KOPT-K1 (cell line): ENCODE measurements at regions not wholly inside any gene's neighbourhood (a gene's known extent, or its start where the extent isn't known, plus 50 kb on each side); places are given as distances from the start of the nearest gene placed in this dataset.
"Not testable (repeated sequence)": the region's sequence is repeated elsewhere in the genome, so short reads cannot be mapped to it uniquely, and the experiment has no call there.

Experiments used
- H3K27ac ChIP-seq: fragments of 200-600 bp; sonication (generic); 2 replicates; pipeline ENCODE4 v1.5.1; 2016; ENCODE audit warnings: antibody characterized with exemption, mild to moderate bottlenecking, low read depth, low read length; ENCODE audit not compliant: poor library complexity, severe bottlenecking
- H3K36me3 ChIP-seq: fragments of 200-600 bp; sonication (generic); 2 replicates; pipeline ENCODE4 v1.5.1; 2017; ENCODE audit warnings: antibody characterized with exemption, mild to moderate bottlenecking, low read length, moderate library complexity; ENCODE audit not compliant: insufficient read depth
- H3K9me3 ChIP-seq: fragments of 200-600 bp; sonication (generic); 2 replicates; pipeline ENCODE4 v1.5.1; 2017; ENCODE audit warnings: antibody characterized with exemption, low read length, mild to moderate bottlenecking; ENCODE audit not compliant: insufficient read depth, poor library complexity, severe bottlenecking

DNA sequence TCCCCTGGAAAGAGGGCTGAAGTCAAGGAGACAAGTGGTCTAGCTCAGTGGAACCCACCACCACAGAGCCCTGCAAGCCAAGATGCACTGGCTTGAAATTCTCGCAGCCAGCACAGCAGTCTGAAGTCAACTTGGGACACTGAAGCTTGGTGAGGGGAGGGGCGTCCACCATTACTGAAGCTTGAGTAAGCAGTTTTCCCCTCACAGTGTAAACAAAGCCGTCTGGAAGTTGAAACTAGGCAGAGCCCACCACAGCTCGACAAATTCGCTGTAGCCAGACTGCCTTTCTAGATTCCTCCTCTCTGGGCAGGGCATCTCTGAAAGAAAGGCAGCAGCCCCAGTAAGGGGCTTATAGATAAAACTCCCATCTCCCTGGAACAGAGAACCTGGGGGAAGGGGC lies 87.3 kb upstream of the KITLG start:
- not testable (repeated sequence) for H3K36me3 ChIP-seq, H3K27ac ChIP-seq, H3K9me3 ChIP-seq

GRCh38 chr12:88665071-88665470 lies 84.8 kb upstream of the KITLG start:
- H3K36me3 ChIP-seq, result no peaks in the 10 kb centered on the region
- no peak overlapping the region for H3K27ac ChIP-seq

GRCh38 chr12:88662961-88663360 lies 82.7 kb upstream of the KITLG start:
- H3K36me3 ChIP-seq, result no peaks in the 10 kb centered on the region
- H3K27ac ChIP-seq, result no peak overlapping the region
- H3K9me3 ChIP-seq, result no peaks in the 10 kb centered on the region

More at GRCh38 chr12:88665071-88665470, 84.8 kb upstream of the KITLG start:
- H3K9me3 ChIP-seq, result no peaks in the 10 kb centered on the region

DNA sequence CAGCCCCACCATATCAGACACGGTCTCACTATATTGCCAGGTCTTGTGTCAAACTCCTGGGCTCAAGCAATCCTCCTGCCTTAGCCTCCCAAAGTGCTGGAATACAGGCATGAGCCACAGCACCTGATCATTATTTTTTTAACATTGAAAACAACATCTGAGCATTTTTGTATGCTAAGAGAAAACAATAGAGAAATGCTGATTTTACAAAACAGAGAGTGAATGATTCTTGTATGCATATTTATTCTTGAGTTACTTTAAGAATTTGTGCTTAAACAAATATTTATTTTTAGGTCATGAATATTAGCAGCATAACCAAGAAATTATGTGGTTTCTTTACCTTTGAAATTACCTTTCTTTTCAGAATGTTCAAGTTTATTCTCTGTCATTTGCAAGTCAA lies 81.8 kb upstream of the KITLG start:
- H3K27ac ChIP-seq, result no peak overlapping the region
- no peaks in the 10 kb centered on the region for H3K36me3 ChIP-seq
- no peaks in the 10 kb centered on the region for H3K9me3 ChIP-seq

GRCh38 chr12:88658009-88658408 lies 77.7 kb upstream of the KITLG start:
- H3K27ac ChIP-seq, result no peak overlapping the region
- H3K36me3 ChIP-seq, result no peaks in the 10 kb centered on the region
- no peaks in the 10 kb centered on the region for H3K9me3 ChIP-seq

GRCh38 chr12:88650715-88651114 lies 70.4 kb upstream of the KITLG start:
- H3K27ac ChIP-seq, result no peak overlapping the region
- no peaks in the 10 kb centered on the region for H3K36me3 ChIP-seq
- no peaks in the 10 kb centered on the region for H3K9me3 ChIP-seq

DNA sequence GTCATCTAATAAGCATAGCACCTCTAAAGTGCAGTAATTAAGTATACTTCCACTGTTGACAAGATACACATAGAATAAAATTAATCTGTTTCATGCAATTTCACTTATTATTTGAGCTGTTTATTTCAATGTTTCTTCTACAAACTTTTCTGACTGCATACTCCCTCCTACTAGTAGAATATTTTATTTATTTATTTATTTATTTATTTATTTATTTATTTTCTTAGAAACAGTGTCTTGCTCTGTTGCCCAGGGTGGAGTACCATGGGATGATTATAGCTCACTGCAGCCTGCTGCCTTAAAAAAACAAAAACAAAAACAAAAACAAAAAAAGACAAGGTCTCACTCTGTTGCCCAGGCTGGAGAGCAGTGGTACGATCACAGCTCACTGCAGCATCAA lies 68.4 kb upstream of the KITLG start:
- H3K36me3 ChIP-seq, result no peaks in the 10 kb centered on the region
- no peak overlapping the region for H3K27ac ChIP-seq

DNA sequence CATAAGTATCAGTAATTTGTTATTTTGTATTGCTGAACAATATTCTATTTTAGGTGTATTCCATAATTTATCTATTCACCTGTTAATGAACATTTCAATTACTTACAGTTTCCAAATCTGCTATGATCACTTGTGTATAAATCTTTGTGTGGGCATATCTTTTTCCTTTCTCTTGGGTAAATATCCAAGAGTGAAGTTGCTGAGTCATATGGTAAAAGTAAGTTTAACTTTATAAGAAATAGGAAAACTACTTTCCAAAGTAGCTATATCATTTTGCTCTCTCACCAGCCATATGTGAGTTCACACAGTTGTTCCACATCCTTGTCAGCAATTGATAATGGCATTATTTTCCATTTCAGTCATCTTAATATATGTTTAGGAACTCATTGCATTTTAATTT lies 66.6 kb upstream of the KITLG start:
- H3K36me3 ChIP-seq, result no peaks in the 10 kb centered on the region
- H3K27ac ChIP-seq, result no peak overlapping the region
- H3K9me3 ChIP-seq, result no peaks in the 10 kb centered on the region

More for the DNA sequence above, 68.4 kb upstream of the KITLG start:
- H3K9me3 ChIP-seq, result no peaks in the 10 kb centered on the region

- H3K36me3 ChIP-seq, result no peaks in the 10 kb centered on the region
- no peak overlapping the region for H3K27ac ChIP-seq
- H3K9me3 ChIP-seq, result no peaks in the 10 kb centered on the region
Measured at GRCh38 chr12:88645816-88646215, 65.5 kb upstream of the KITLG start.

- Histone ChIP-seq H3K36me3 (no peaks in the 10 kb centered on the region), H3K9me3 (no peaks in the 10 kb centered on the region)
Measured at GRCh38 chr12:88644946-88645702, 64.9 kb upstream of the KITLG start.

GRCh38 chr12:88643685-88644084 lies 63.4 kb upstream of the KITLG start:
- no peaks in the 10 kb centered on the region for H3K9me3 ChIP-seq
- no peaks in the 10 kb centered on the region for H3K36me3 ChIP-seq
- H3K27ac ChIP-seq, result no peak overlapping the region

More at GRCh38 chr12:88644946-88645702, 64.9 kb upstream of the KITLG start:
- H3K27ac ChIP-seq, result no peak overlapping the region

DNA sequence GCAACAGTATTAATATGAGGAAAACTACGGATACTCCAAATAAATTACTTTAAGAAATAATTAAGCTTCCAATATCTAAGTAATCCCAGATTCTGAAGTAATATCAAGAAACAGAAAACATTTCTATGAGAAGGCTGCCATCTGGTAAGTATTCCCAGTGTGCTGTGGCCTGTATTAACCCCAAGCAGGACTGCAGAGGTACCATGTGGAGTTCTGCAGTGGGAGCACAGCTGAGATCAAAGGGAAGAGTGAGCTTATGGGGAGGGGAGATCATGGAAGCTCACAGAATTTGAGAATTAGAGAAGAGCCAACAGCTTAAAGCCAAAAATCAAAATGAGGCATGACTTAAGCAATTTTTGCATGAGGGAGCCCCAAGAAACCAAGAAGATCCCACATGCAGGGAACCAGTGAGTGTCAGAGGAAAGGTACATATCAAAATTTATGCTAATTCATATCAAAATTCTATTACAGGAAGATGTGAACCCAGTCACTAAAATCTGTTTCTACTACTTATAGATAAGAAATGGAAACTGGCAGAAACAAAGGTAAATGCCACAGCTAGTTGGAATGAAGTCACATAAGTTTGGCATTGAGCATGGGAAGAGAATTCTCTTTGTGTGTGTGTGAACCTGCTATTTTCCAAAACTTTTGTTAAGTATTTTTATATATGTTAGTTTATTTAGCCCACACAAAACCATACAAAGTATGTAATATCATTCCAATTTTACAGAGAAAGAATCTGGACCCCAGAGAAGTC lies 62.6 kb upstream of the KITLG start:
- Histone ChIP-seq H3K9me3 (no peaks in the 10 kb centered on the region), H3K27ac (no peak overlapping the region), H3K36me3 (no peaks in the 10 kb centered on the region)

DNA sequence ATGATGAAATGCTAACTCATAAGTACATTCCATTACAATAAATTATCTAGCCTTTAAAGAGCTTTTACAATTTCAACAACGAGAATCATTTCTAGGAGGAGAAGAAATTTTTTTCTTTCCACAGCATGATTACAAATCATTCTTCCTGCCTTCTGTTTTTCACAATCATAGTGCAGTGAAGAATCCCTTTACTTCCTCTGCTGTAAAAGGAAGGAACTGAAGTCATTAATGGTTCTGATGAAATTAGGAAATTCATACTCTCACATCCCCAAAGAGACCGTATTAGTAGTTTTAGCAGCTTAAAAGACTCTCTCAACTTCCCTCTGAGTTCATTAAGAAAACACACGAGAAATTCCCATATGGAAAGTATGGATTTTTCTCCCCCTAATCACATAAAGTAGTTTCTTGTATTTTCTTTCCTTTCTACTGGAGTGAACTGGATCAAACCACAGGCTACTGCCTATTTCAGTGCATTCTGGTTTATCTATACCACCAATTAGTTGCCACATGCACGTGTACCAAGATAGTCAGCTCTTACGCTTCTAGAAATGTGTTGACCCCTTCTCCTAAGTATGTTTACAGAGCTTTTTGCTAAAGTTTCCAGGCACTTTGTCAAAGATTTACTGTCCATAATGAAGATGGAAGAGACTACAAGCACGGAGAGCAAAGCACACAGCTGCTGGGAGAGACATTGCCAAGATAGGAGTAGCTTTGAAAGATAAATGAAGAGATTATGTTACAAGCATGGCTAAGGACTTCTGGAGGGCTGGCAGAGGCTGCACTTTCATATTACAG lies 58.9 kb upstream of the KITLG start:
- Histone ChIP-seq H3K27ac (no peak overlapping the region), H3K9me3 (no peaks in the 10 kb centered on the region)

DNA sequence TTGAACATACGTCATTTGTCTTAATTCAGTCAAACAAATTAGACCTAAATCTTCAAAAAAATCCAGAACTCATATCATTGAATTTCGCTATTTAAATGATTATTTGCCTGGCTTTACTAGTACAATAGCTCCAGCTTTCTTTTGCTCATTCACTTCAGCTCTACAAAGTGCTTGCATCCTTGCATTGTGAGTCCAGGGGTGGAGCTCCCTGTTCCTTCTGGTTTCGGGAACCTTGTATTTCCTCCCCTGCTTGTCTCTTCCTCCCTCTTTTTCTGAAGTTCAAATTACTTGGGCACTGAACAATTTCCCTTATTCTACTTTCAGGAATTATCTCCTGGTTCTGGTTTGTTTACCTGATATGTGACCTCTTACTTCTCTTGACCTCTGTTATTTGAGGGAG lies 58.1 kb upstream of the KITLG start:
- Histone ChIP-seq H3K27ac (no peak overlapping the region), H3K9me3 (no peaks in the 10 kb centered on the region), H3K36me3 (no peaks in the 10 kb centered on the region)

More for the DNA sequence above, 58.9 kb upstream of the KITLG start:
- H3K36me3 ChIP-seq, result no peaks in the 10 kb centered on the region

- no peaks in the 10 kb centered on the region for H3K9me3 ChIP-seq
- H3K27ac ChIP-seq, result no peak overlapping the region
- H3K36me3 ChIP-seq, result no peaks in the 10 kb centered on the region
Measured at GRCh38 chr12:88634008-88634407, 53.7 kb upstream of the KITLG start.
